GM12865 (cell line): ENCODE measurements at regions not wholly inside any gene's neighbourhood (a gene's known extent, or its start where the extent isn't known, plus 50 kb on each side); places are given as distances from the start of the nearest gene placed in this dataset.
"Not testable (repeated sequence)": the region's sequence is repeated elsewhere in the genome, so short reads cannot be mapped to it uniquely, and the experiment has no call there.

Experiments
- DNase-seq: peaks from one replicate; pipeline ENCODE4 v3.0.0; 2010; ENCODE audit warnings: low read depth
- H3K4me3 ChIP-seq: 2 replicates; pipeline ENCODE4 v1.5.1; 2011; ENCODE audit warnings: mild to moderate bottlenecking, low read depth, low read length, control low read depth
- TF ChIP-seq, protein P1 (sequence below): IDR thresholded peaks from 2 replicates; pipeline ENCODE4 v1.5.1; 2011; ENCODE audit warnings: low read length, control low read depth, low read depth, inconsistent platforms; ENCODE audit not compliant: insufficient read depth; ENCODE audit errors: missing control alignments

DNA sequence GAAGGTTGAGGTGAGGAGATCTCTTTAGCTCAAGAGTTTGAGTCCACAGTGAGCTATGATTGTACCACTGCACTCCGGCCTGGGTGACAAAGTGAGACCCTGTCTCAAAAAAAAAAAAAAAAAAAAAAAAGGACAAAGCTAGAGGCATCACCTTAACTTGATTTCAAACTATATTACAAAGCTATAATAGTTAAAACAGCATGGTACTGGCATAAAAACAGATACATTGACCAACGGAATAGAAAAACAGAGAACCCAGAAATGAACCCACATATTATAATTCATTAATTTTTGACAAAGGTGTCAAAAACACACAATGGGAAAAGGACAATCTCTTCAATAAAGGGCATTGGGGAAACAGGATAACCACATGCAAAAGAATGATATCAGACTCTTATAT, 50.8 kb upstream of the MBOAT1 start:
- no peak for DNase-seq
- no peak overlapping the region for H3K4me3 ChIP-seq
- TF ChIP-seq, protein P1, sequence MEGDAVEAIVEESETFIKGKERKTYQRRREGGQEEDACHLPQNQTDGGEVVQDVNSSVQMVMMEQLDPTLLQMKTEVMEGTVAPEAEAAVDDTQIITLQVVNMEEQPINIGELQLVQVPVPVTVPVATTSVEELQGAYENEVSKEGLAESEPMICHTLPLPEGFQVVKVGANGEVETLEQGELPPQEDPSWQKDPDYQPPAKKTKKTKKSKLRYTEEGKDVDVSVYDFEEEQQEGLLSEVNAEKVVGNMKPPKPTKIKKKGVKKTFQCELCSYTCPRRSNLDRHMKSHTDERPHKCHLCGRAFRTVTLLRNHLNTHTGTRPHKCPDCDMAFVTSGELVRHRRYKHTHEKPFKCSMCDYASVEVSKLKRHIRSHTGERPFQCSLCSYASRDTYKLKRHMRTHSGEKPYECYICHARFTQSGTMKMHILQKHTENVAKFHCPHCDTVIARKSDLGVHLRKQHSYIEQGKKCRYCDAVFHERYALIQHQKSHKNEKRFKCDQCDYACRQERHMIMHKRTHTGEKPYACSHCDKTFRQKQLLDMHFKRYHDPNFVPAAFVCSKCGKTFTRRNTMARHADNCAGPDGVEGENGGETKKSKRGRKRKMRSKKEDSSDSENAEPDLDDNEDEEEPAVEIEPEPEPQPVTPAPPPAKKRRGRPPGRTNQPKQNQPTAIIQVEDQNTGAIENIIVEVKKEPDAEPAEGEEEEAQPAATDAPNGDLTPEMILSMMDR = no peak

DNA sequence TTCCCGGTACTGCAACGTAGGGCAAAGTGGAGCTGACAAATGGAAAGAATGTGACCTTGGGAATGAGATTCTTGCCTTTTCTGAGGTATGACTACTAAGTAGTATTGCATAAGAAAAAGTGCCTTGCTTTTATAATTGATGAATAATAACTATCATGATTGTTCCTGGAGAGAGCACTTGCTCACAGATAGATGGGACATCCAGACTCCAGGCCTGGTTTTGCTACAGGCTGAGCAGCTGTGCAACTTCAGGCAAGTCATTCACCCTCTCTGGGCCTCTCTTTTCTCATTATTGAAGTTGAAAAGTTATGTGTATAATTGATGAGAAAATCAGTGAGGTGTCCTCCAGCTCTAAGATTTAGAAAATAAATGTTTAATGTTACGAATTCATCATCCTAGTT, 53.6 kb upstream of the MBOAT1 start:
- no peak for DNase-seq
- no peak overlapping the region for H3K4me3 ChIP-seq
- TF ChIP-seq, protein P1 = no peak

DNA sequence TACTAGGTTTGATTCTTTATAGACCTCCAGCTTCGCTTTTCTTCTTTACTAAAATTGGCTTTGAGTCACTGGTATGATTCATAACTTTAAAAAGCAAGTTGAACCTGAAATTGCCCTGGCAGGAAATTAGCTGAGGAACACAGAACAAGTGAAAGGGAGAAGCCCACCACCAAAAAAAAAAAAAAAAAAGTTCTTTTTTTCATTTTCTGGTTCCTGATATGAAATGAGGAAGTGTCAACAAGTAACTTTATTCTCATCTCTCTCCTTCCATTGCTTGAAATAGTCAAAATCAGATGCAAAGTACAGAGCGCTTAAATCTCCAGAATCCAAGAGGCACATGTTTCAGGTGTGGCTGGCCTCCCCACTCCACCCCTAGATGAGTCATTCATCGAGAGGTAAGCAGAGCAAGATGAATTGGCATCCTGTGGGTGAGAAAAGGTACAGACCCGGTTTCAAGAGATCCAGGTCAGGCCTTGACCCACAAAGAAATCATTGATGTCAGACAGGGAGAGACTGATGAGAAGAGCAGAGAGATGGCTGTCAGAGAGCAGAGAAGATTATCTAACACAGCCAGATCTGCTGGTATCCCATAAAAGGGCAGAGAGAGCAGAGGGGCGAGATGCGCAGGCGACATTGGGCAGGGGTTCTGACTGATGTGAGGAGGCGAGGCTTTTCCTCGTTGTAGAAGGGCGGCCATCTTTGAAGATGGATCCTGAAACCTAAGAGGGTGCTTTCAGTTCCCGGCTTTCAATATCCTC, 54.8 kb upstream of the MBOAT1 start:
- no peak overlapping the region for H3K4me3 ChIP-seq
- peak; percentile 57 for DNase-seq
- TF ChIP-seq, protein P1 = no peak

DNA sequence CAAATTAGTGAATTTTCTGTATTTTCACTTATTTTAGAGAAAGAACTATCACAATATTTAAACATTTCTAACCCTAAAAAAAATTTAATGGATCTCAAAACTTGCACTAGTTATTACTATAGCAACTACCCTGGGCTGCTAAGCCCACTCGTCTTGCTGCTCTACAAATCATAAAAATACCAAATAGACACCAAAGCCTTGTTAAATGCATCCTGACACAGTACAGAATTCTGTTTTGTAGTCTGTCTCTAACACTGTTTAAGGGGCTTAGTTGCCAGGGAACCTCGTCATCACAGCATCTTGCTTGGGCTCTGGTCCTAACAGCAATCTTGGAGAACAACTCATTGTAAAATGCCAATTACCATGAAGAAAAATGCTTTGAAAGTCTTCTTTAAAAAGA, 56.9 kb upstream of the MBOAT1 start:
- no peak overlapping the region for H3K4me3 ChIP-seq
- TF ChIP-seq, protein P1 = no peak
- DNase-seq = no peak

DNA sequence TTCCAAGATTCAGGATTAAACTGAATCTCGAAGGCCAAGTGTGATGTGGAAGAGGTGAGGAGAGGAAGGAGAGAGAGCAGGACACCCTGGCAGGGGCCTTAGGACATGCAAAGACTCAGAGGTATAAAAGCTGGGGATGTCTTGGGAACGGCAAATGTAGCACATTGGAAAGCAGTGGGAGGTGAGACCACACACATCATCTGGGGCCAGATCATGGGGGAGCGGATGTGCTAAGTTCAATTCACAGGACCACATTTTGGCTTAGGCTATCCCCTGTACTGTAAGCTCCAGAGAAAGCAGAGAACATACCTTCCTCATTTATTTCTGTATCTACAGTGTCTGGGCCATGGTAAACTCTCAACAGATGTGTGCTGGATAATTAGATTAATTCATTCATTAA, 59.5 kb upstream of the MBOAT1 start:
- no peak for DNase-seq
- TF ChIP-seq, protein P1 = no peak
- H3K4me3 ChIP-seq = no peak overlapping the region

DNA sequence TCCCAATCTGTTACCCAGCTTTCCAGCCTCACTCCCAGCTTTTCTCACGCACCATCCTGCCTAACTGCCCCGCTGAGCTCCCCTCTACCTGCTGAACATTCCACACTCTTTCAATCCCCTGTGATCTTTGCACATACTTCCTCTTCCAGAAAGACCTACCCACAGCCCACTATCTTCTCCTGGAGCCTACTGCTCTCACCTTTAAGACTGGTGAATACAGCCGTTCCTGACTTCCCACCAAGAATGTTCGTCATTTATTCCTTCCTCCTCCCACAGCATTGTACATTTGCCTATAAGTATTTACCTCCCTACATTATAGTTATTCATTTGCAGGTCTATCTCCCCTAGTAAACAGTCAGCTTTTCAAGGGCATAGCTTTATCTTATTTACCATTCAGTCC, 61.9 kb upstream of the MBOAT1 start:
- TF ChIP-seq, protein P1 = no peak
- H3K4me3 ChIP-seq = no peak overlapping the region
- DNase-seq = no peak

DNA sequence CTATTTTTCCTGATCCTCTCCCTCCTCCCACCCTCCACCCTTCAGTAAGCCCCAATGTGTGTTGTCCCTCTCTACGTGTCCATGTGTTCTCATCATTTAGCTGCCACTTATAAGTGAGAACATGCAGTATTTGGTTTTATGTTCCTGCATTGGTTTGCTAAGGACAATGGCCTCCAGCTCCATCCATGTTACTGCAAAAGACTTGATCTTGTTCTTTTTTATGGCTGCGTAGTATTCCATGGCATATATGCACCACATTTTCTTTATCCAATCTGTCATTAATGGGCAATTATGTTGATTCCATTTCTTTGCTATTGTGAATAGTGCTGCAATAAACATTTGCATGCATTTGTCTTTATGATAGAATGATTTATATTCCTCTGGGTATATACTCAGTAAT, 63.6 kb upstream of the MBOAT1 start:
- not testable (repeated sequence) for DNase-seq, H3K4me3 ChIP-seq

DNA sequence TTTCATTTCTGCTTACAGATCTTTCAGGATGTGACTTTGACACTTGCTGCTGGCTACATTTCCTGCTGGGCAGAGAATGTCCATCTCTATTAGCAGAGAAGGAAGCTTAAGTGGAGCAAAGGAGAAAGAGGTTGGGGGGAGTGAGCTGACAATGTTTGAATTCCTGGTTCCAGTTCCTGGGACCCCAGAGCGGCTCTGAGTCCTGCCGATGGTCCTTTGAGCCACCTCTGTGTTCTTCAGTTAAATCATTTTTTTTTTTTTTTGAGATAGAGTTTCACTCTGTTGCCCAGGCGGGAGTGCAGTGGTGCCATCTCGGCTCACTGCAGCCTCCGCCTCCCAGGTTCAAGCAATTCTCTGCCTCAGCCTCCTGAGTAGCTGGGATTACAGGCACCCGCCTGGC, 65.5 kb upstream of the MBOAT1 start:
- not testable (repeated sequence) for DNase-seq, H3K4me3 ChIP-seq
